SK-N-SH treated with all-trans-retinoic acid at 6 μM for 48 hours (cell line): ENCODE measurements at regions not wholly inside any gene's neighbourhood (a gene's known extent, or its start where the extent isn't known, plus 50 kb on each side); places are given as distances from the start of the nearest gene placed in this dataset.

Source experiments
- ATAC-seq: fragments of 200-7000 bp; cut with Tn5 transposase; 3 replicates; pipeline ENCODE4 v1.9.1; 2020; ENCODE audit warnings: mild to moderate bottlenecking, moderate library complexity
- ARNTL ChIP-seq: fragments of 450-650 bp; formaldehyde crosslinking; IDR thresholded peaks from 2 replicates; pipeline ENCODE4 v1.5.0; 2020; ENCODE audit warnings: low read depth, mild to moderate bottlenecking, moderate library complexity, borderline replicate concordance
- BACH2 ChIP-seq: fragments of 250-450 bp; sonication (Bioruptor Pico); IDR thresholded peaks from 2 replicates; pipeline ENCODE4 v1.9.0; 2021; ENCODE audit warnings: mild to moderate bottlenecking, borderline replicate concordance
- CSDC2 ChIP-seq: fragments of 250-450 bp; sonication (Bioruptor Pico); IDR thresholded peaks from 2 replicates; pipeline ENCODE4 v1.5.0; 2020; ENCODE audit warnings: mild to moderate bottlenecking, moderate library complexity
- ESRRG ChIP-seq: fragments of 250-450 bp; sonication (Bioruptor Pico); IDR thresholded peaks from 2 replicates; pipeline ENCODE4 v1.6.1; 2021; ENCODE audit warnings: mild to moderate bottlenecking
- OSR1 ChIP-seq: fragments of 250-450 bp; sonication (Bioruptor Pico); IDR thresholded peaks from 2 replicates; pipeline ENCODE4 v1.8.0; 2022; ENCODE audit warnings: moderate library complexity, mild to moderate bottlenecking, inconsistent platforms
- PPARA ChIP-seq: fragments of 250-450 bp; sonication (Bioruptor Pico); IDR thresholded peaks from 2 replicates; pipeline ENCODE4 v1.5.0; 2020; ENCODE audit warnings: mild to moderate bottlenecking, borderline replicate concordance
- RARB ChIP-seq: fragments of 250-450 bp; sonication (Bioruptor Pico); IDR thresholded peaks from 2 replicates; pipeline ENCODE4 v1.8.0; 2021; ENCODE audit warnings: mild to moderate bottlenecking, moderate library complexity
- SNAI2 ChIP-seq: fragments of 250-450 bp; sonication (Bioruptor Pico); IDR thresholded peaks from 2 replicates; pipeline ENCODE4 v1.5.0; 2020; ENCODE audit warnings: mild to moderate bottlenecking, moderate library complexity
- TCF4 ChIP-seq: fragments of 250-450 bp; sonication (Bioruptor Pico); IDR thresholded peaks from 2 replicates; pipeline ENCODE4 v1.8.0; 2021; ENCODE audit warnings: mild to moderate bottlenecking, moderate library complexity, borderline replicate concordance
- TOX ChIP-seq: fragments of 250-450 bp; sonication (Bioruptor Pico); IDR thresholded peaks from 2 replicates; pipeline ENCODE4 v1.8.0; 2021; ENCODE audit warnings: mild to moderate bottlenecking, moderate library complexity, borderline replicate concordance
- ZC3H10 ChIP-seq: fragments of 250-450 bp; sonication (Bioruptor Pico); IDR thresholded peaks from 2 replicates; pipeline ENCODE4 v1.5.1; 2021; ENCODE audit warnings: mild to moderate bottlenecking, moderate library complexity
- ZFP3 ChIP-seq: fragments of 250-450 bp; sonication (Bioruptor Pico); IDR thresholded peaks from 2 replicates; pipeline ENCODE4 v1.5.0; 2020; ENCODE audit warnings: mild to moderate bottlenecking, moderate library complexity
- ZFP30 ChIP-seq: fragments of 450-650 bp; formaldehyde crosslinking; IDR thresholded peaks from 2 replicates; pipeline ENCODE4 v1.5.0; 2022; ENCODE audit warnings: mild to moderate bottlenecking, moderate library complexity
- ZNF565 ChIP-seq: fragments of 450-650 bp; formaldehyde crosslinking; conservative IDR thresholded peaks from 2 replicates; pipeline ENCODE4 v1.5.0; 2020; ENCODE audit warnings: low read depth, mild to moderate bottlenecking, moderate library complexity
- ZNF70 ChIP-seq: fragments of 450-650 bp; formaldehyde crosslinking; IDR thresholded peaks from 2 replicates; pipeline ENCODE4 v1.5.0; 2020; ENCODE audit warnings: mild to moderate bottlenecking, moderate library complexity
- ZNF8 ChIP-seq: fragments of 450-650 bp; formaldehyde crosslinking; IDR thresholded peaks from 2 replicates; pipeline ENCODE4 v1.5.0; 2020; ENCODE audit warnings: mild to moderate bottlenecking, moderate library complexity
- TF ChIP-seq, protein P1 (sequence below): fragments of 250-450 bp; sonication (Bioruptor Pico); IDR thresholded peaks from 2 replicates; pipeline ENCODE4 v1.8.0; 2020; ENCODE audit warnings: mild to moderate bottlenecking, moderate library complexity, borderline replicate concordance
- TF ChIP-seq, protein P2 (sequence below): fragments of 250-450 bp; sonication (Bioruptor Pico); IDR thresholded peaks from 2 replicates; pipeline ENCODE4 v1.5.1; 2021; ENCODE audit warnings: mild to moderate bottlenecking, moderate library complexity
- TF ChIP-seq, protein P3 (sequence below): fragments of 250-450 bp; sonication (Bioruptor Pico); IDR thresholded peaks from 2 replicates; pipeline ENCODE4 v1.5.1; 2020; ENCODE audit warnings: low read depth, mild to moderate bottlenecking, moderate library complexity
- TF ChIP-seq, protein P4 (sequence below): fragments of 250-450 bp; sonication (Bioruptor Pico); IDR thresholded peaks from 2 replicates; pipeline ENCODE4 v1.8.0; 2021; ENCODE audit warnings: low read depth, mild to moderate bottlenecking, moderate library complexity, borderline replicate concordance

DNA sequence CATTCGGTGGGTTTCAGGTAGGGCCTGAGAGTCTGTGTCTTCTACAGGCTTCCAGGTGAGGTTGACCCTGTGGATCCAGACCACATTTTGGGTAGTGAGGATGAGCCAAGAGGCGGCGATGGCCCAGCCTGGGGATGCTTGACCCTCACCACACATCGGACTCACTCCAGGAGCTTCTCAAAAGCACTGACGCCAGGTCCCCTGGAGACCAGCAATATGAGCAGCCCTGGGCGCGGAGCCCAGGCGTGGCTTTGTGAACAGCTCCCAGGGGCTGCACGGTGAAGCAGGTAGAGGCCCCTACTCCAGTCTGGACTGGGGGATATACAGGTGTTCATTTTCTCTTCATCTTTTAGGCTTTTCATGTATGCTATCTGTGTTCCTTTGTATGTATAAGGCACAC lies 139.7 kb upstream of the PCBD1 start:
- TF ChIP-seq TOX (no peak), ESRRG (CRISPR knock-in tag) (no peak), ZNF565 (no peak), CSDC2 (CRISPR knock-in tag) (no peak), RARB (no peak), ARNTL (CRISPR knock-in tag) (no peak), PPARA (CRISPR knock-in tag) (no peak), BACH2 (no peak), ZC3H10 (CRISPR knock-in tag) (no peak)
- TF ChIP-seq, protein P1, sequence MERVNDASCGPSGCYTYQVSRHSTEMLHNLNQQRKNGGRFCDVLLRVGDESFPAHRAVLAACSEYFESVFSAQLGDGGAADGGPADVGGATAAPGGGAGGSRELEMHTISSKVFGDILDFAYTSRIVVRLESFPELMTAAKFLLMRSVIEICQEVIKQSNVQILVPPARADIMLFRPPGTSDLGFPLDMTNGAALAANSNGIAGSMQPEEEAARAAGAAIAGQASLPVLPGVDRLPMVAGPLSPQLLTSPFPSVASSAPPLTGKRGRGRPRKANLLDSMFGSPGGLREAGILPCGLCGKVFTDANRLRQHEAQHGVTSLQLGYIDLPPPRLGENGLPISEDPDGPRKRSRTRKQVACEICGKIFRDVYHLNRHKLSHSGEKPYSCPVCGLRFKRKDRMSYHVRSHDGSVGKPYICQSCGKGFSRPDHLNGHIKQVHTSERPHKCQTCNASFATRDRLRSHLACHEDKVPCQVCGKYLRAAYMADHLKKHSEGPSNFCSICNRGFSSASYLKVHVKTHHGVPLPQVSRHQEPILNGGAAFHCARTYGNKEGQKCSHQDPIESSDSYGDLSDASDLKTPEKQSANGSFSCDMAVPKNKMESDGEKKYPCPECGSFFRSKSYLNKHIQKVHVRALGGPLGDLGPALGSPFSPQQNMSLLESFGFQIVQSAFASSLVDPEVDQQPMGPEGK (CRISPR knock-in tag) = no peak
- no peak for ATAC-seq

DNA sequence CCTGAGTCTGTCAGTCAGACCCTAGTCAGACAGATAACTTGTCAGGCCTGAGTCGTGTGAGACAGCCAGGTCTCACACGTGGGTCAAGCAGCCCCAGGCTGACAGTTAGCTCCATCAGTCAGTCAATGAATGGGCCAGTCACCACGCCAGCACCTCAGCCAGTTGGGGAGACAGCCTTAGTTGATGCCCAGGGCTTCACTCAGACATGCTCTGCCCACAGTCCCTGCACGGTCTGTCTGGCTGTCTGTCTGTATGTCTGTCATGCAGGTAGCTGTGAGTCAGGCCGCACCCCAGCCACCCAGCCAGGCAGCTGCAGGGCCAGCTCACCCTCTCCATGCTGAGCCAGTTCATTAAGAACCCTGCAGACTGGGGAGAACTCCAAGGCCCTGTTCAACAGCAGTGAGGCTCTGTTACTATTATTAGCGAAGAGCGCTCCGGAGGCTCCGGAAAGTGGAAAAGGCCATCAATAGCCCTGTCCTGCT lies 141.1 kb upstream of the PCBD1 start:
- no peak for TF ChIP-seq TCF4
- TF ChIP-seq, protein P2, sequence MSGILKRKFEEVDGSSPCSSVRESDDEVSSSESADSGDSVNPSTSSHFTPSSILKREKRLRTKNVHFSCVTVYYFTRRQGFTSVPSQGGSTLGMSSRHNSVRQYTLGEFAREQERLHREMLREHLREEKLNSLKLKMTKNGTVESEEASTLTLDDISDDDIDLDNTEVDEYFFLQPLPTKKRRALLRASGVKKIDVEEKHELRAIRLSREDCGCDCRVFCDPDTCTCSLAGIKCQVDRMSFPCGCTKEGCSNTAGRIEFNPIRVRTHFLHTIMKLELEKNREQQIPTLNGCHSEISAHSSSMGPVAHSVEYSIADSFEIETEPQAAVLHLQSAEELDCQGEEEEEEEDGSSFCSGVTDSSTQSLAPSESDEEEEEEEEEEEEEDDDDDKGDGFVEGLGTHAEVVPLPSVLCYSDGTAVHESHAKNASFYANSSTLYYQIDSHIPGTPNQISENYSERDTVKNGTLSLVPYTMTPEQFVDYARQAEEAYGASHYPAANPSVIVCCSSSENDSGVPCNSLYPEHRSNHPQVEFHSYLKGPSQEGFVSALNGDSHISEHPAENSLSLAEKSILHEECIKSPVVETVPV (CRISPR knock-in tag) = no peak
- TF ChIP-seq BACH2 = no peak
- no peak for TF ChIP-seq ZC3H10 (CRISPR knock-in tag)
- TF ChIP-seq ESRRG (CRISPR knock-in tag) = no peak
- TF ChIP-seq ARNTL (CRISPR knock-in tag) = no peak
- no peak for TF ChIP-seq ZNF70 (CRISPR knock-in tag)
- TF ChIP-seq SNAI2 (CRISPR knock-in tag) = no peak
- no peak for TF ChIP-seq ZNF8
- TF ChIP-seq, protein P1 (CRISPR knock-in tag) = no peak
- no peak for TF ChIP-seq TOX
- TF ChIP-seq, protein P3, sequence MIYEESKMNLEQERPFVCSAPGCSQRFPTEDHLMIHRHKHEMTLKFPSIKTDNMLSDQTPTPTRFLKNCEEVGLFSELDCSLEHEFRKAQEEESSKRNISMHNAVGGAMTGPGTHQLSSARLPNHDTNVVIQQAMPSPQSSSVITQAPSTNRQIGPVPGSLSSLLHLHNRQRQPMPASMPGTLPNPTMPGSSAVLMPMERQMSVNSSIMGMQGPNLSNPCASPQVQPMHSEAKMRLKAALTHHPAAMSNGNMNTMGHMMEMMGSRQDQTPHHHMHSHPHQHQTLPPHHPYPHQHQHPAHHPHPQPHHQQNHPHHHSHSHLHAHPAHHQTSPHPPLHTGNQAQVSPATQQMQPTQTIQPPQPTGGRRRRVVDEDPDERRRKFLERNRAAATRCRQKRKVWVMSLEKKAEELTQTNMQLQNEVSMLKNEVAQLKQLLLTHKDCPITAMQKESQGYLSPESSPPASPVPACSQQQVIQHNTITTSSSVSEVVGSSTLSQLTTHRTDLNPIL (CRISPR knock-in tag) = no peak
- TF ChIP-seq, all 23 proteins: peak for 0
- ATAC-seq = no peak

DNA sequence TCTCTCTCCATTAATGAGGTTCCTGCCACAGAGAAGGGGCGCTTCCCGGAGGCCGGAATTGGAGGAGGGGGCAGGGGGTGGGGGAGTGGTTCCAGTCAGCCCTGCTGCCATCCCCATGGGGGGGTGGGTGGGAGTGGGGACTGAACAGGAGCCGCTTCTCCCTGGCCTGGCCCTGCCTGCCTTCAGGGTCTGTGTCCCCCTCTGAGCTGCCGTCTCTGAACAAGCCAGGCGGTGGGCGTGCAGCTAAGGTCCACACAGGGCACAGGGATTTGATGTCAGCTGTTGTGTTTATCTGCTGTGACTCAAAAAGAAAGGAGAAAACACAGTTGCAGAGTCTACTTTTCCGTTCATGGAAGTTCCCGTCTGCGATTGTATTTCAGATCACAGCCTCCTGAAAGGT lies 141.5 kb upstream of the PCBD1 start:
- ATAC-seq = no peak
- TF ChIP-seq OSR1 (CRISPR knock-in tag) (no peak), ZNF565 (no peak)

DNA sequence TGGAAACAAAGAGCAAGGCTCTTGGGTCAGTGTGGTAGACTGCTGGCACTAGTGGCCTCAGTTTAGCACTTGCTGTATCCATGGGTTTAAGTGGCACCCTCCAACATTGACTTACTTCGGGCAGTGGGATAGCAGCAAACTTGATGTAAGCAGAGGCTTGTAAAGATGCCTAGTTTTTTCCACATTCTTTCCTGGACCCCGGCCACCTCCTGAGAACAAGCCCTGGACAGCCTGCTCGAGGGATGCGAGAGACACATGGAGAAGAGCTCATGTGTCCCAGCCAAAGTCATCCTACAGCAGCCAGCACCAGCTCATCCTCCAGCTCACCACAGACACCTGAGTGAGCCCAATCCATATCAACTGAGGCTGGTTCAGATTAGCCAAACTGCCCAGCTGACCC lies 142.7 kb upstream of the PCBD1 start:
- no peak for ATAC-seq
- TF ChIP-seq TOX (no peak), TCF4 (no peak), ZC3H10 (CRISPR knock-in tag) (no peak), ZFP3 (CRISPR knock-in tag) (no peak), ESRRG (CRISPR knock-in tag) (no peak), RARB (no peak), ZNF8 (no peak), PPARA (CRISPR knock-in tag) (no peak), ARNTL (CRISPR knock-in tag) (no peak), ZFP30 (CRISPR knock-in tag) (no peak), ZNF70 (CRISPR knock-in tag) (no peak)
- TF ChIP-seq, protein P4, sequence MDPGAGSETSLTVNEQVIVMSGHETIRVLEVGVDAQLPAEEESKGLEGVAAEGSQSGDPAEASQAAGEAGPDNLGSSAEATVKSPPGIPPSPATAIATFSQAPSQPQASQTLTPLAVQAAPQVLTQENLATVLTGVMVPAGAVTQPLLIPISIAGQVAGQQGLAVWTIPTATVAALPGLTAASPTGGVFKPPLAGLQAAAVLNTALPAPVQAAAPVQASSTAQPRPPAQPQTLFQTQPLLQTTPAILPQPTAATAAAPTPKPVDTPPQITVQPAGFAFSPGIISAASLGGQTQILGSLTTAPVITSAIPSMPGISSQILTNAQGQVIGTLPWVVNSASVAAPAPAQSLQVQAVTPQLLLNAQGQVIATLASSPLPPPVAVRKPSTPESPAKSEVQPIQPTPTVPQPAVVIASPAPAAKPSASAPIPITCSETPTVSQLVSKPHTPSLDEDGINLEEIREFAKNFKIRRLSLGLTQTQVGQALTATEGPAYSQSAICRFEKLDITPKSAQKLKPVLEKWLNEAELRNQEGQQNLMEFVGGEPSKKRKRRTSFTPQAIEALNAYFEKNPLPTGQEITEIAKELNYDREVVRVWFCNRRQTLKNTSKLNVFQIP (CRISPR knock-in tag) = no peak
- TF ChIP-seq, protein P3 (CRISPR knock-in tag) = no peak
- TF ChIP-seq, protein P1 (CRISPR knock-in tag) = no peak
